HepG2 (cell line): ENCODE measurements at regions not wholly inside any gene's neighbourhood (a gene's known extent, or its start where the extent isn't known, plus 50 kb on each side); places are given as distances from the start of the nearest gene placed in this dataset.

Source experiments
- ARID3A ChIP-seq: IDR thresholded peaks from 2 replicates; pipeline ENCODE4 v1.6.1; 2012; ENCODE audit warnings: low read depth, low read length, improper control_type of control experiment
- CTCF ChIP-seq: sonication (generic); formaldehyde crosslinking; IDR thresholded peaks from 2 replicates; pipeline ENCODE4 v1.5.0; 2020; ENCODE audit warnings: mild to moderate bottlenecking, missing genetic modification reagents, moderate library complexity
- DNMT1 ChIP-seq: sonication (generic); formaldehyde crosslinking; IDR thresholded peaks from 2 replicates; pipeline ENCODE4 v1.5.1; 2020; ENCODE audit warnings: mild to moderate bottlenecking, missing genetic modification reagents
- FOXA1 ChIP-seq, 2 experiments: fragments of 450-650 bp in 1 of 2; sonication (generic) in 1 of 2; formaldehyde crosslinking in 1 of 2; IDR thresholded peaks; 2 replicates each; pipeline versions ENCODE4 v1.4.0 to v1.6.1; 2016 to 2020; ENCODE audit warnings: missing genetic modification reagents in 1 of 2
- GTF3A ChIP-seq: sonication (generic); formaldehyde crosslinking; conservative IDR thresholded peaks from 2 replicates; pipeline ENCODE4 v1.4.0; 2020; ENCODE audit warnings: mild to moderate bottlenecking, missing genetic modification reagents
- NCOA5 ChIP-seq: sonication (generic); formaldehyde crosslinking; IDR thresholded peaks from 2 replicates; pipeline ENCODE4 v1.4.0; 2020; ENCODE audit warnings: missing genetic modification reagents
- NPAS2 ChIP-seq: sonication (generic); formaldehyde crosslinking; IDR thresholded peaks from 2 replicates; pipeline ENCODE4 v1.8.0; 2022; ENCODE audit warnings: mild to moderate bottlenecking, missing genetic modification reagents, borderline replicate concordance
- POLR2A ChIP-seq, 2 experiments: IDR thresholded peaks; 2 replicates each; pipeline ENCODE4 v1.6.1; 2011; ENCODE audit warnings: low read depth in 2 of 2, low read length in 2 of 2, mild to moderate bottlenecking in 1 of 2, moderate library complexity in 1 of 2; ENCODE audit not compliant: insufficient read depth in 1 of 2
- REPIN1 ChIP-seq: sonication (generic); formaldehyde crosslinking; IDR thresholded peaks from 2 replicates; pipeline ENCODE4 v1.8.0; 2022; ENCODE audit warnings: missing genetic modification reagents, low read depth, mild to moderate bottlenecking, borderline replicate concordance
- SNAPC2 ChIP-seq: sonication (generic); formaldehyde crosslinking; IDR thresholded peaks from 2 replicates; pipeline ENCODE4 v1.8.1; 2022; ENCODE audit warnings: mild to moderate bottlenecking, missing genetic modification reagents

GRCh38 chr2:235381261-235381912, 112.5 kb upstream of the AGAP1 start:
- TF ChIP-seq NPAS2 (CRISPR knock-in tag) (no peak), FOXA1 (IDR thresholded peaks at IDR 0.05) (no peak), FOXA1 (CRISPR knock-in tag; IDR thresholded peaks at IDR 0.05) (no peak), GTF3A (no peak), SNAPC2 (CRISPR knock-in tag) (no peak), DNMT1 (CRISPR knock-in tag) (no peak), CTCF (CRISPR knock-in tag) (no peak), REPIN1 (CRISPR knock-in tag) (no peak), NCOA5 (CRISPR knock-in tag) (no peak), POLR2A (IDR thresholded peaks at IDR 0.05; ENCODE audit: insufficient read depth in 1 of 2, low read depth in 2 of 2, low read length in 2 of 2) (no peak), ARID3A (no peak)
